Liver (tissue), 8 donors: ENCODE measurements at regions not wholly inside any gene's neighbourhood (a gene's known extent, or its start where the extent isn't known, plus 50 kb on each side); places are given as distances from the start of the nearest gene placed in this dataset.

Source experiments
- DNase-seq: peaks from one replicate; pipeline ENCODE4 v3.0.0-alpha.2; 2017; ENCODE audit warnings: low spot score
- H3K27ac ChIP-seq, 2 donors: one replicate each; pipeline ENCODE4 v1.7.0; 2013; ENCODE audit warnings: inconsistent platforms in 2 of 2, low read length in 2 of 2, control low read depth in 1 of 2, low read depth in 1 of 2, mild to moderate bottlenecking in 1 of 2
- H3K27me3 ChIP-seq, 4 donors: one replicate each; pipeline versions ENCODE4 v1.6.1 to v1.7.0; 2013; ENCODE audit warnings: low read length in 3 of 4, inconsistent platforms in 1 of 4, mild to moderate bottlenecking in 1 of 4, moderate library complexity in 1 of 4; ENCODE audit not compliant: control insufficient read depth in 4 of 4, insufficient read depth in 4 of 4
- H3K36me3 ChIP-seq, 4 donors: one replicate each; pipeline versions ENCODE4 v1.6.1 to v1.7.0; 2013; ENCODE audit warnings: low read length in 3 of 4, mild to moderate bottlenecking in 3 of 4, low read depth in 1 of 4, moderate library complexity in 1 of 4; ENCODE audit not compliant: control insufficient read depth in 4 of 4, insufficient read depth in 3 of 4
- H3K4me1 ChIP-seq, 4 donors: one replicate each; pipeline versions ENCODE4 v1.6.1 to v1.7.0; 2013; ENCODE audit warnings: low read length in 3 of 4, mild to moderate bottlenecking in 3 of 4, moderate library complexity in 1 of 4; ENCODE audit not compliant: control insufficient read depth in 4 of 4, insufficient read depth in 4 of 4
- H3K4me3 ChIP-seq, 3 donors: one replicate each; pipeline versions ENCODE4 v1.6.1 to v1.7.0; 2013; ENCODE audit warnings: low read length in 3 of 3, control low read depth in 1 of 3, low read depth in 1 of 3, mild to moderate bottlenecking in 1 of 3
- H3K9ac ChIP-seq, 2 donors: one replicate each; pipeline ENCODE4 v1.7.0; 2013; ENCODE audit warnings: low read length in 2 of 2, mild to moderate bottlenecking in 2 of 2, moderate library complexity in 2 of 2, control low read depth in 1 of 2, low read depth in 1 of 2
- H3K9me3 ChIP-seq, 4 donors: one replicate each; pipeline versions ENCODE4 v1.6.1 to v1.7.0; 2013; ENCODE audit warnings: low read length in 3 of 4; ENCODE audit not compliant: control insufficient read depth in 4 of 4
- EGR1 ChIP-seq, 2 donors: IDR thresholded peaks; 2 replicates each; pipeline ENCODE4 v1.6.1; 2016 to 2018; ENCODE audit warnings: antibody characterized with exemption in 2 of 2, low read depth in 2 of 2
- FOXA2 ChIP-seq: IDR thresholded peaks from 2 replicates; pipeline ENCODE4 v1.6.1; 2016; ENCODE audit warnings: antibody characterized with exemption
- HNF4G ChIP-seq: IDR thresholded peaks from 2 replicates; pipeline ENCODE4 v1.6.1; 2016; ENCODE audit warnings: antibody characterized with exemption
- JUND ChIP-seq, 2 donors: IDR thresholded peaks; 2 replicates each; pipeline ENCODE4 v1.6.1; 2016; ENCODE audit warnings: antibody characterized with exemption in 2 of 2
- NR2F2 ChIP-seq: IDR thresholded peaks from 2 replicates; pipeline ENCODE4 v1.6.1; 2016; ENCODE audit warnings: antibody characterized with exemption
- RAD21 ChIP-seq, 2 donors: IDR thresholded peaks; 2 replicates each; pipeline ENCODE4 v1.6.1; 2016; ENCODE audit warnings: antibody characterized with exemption in 2 of 2, mild to moderate bottlenecking in 2 of 2
- REST ChIP-seq: IDR thresholded peaks from 2 replicates; pipeline ENCODE4 v1.6.1; 2016; ENCODE audit warnings: antibody characterized with exemption, mild to moderate bottlenecking
- RXRA ChIP-seq, 2 donors: IDR thresholded peaks; 2 replicates each; pipeline ENCODE4 v1.6.1; 2017 to 2018; ENCODE audit warnings: antibody characterized with exemption in 2 of 2, mild to moderate bottlenecking in 1 of 2
- SP1 ChIP-seq: IDR thresholded peaks from 2 replicates; pipeline ENCODE4 v1.6.1; 2018; ENCODE audit warnings: antibody characterized with exemption, mild to moderate bottlenecking
- TAF1 ChIP-seq: conservative IDR thresholded peaks from 2 replicates; pipeline ENCODE4 v1.6.1; 2016; ENCODE audit warnings: antibody characterized with exemption, mild to moderate bottlenecking
- YY1 ChIP-seq: IDR thresholded peaks from 2 replicates; pipeline ENCODE4 v1.6.1; 2016; ENCODE audit warnings: antibody characterized with exemption, mild to moderate bottlenecking
- WGBS: extraction: QIAGEN DNeasy Blood & Tissue Kit; methylation state at CpG from one replicate; pipeline ENCODE4 v1.1.7; 2013; 5-methylcytosine and 5-hydroxymethylcytosine counted together
- TF ChIP-seq, protein P1 (sequence below): IDR thresholded peaks from 2 replicates; pipeline ENCODE4 v1.6.1; 2016; ENCODE audit warnings: antibody characterized with exemption
- TF ChIP-seq, protein P2 (sequence below): fragments of 150-350 bp; IDR thresholded peaks from 2 replicates; pipeline ENCODE4 v1.5.1; 2017; ENCODE audit warnings: improper control_type of control experiment, low read depth, low read length; ENCODE audit not compliant: missing input control
- TF ChIP-seq, protein P3 (sequence below): IDR thresholded peaks from 2 replicates; pipeline ENCODE4 v1.6.1; 2016; ENCODE audit warnings: antibody characterized with exemption
- donor health status: healthy.
- donor health status: healthy.
- donor health status: healthy.
- donor health status: healthy.
- donor health status: healthy.

DNA sequence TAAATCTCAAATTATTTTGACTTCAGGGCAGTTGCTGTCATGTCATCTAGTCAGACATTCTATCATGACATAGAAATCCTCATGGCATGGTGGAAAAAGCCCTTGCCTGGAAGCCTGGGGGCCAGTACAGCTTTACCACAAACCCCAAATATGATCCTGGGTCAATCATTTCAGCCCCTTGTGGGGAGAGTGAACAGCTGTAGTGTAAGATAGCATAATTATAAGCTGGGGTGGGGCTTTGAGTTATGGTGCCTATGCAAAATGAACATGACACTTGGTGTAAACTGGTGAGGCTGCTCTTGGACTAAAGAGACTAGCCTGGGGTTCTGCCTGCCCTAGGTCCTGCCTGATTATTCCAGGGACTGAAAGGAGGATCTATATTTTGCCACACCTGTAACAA lies 207.7 kb upstream of the DDHD1 start:
- DNase-seq: no peak
- no peak for TF ChIP-seq TAF1
- no peak for TF ChIP-seq NR2F2
- no peak for TF ChIP-seq RAD21 (IDR thresholded peaks at IDR 0.05)
- TF ChIP-seq, protein P1, sequence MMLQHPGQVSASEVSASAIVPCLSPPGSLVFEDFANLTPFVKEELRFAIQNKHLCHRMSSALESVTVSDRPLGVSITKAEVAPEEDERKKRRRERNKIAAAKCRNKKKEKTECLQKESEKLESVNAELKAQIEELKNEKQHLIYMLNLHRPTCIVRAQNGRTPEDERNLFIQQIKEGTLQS: no peak
- TF ChIP-seq YY1: no peak
- TF ChIP-seq EGR1 (IDR thresholded peaks at IDR 0.05; ENCODE audit: low read depth in 2 of 2): no peak
- TF ChIP-seq REST: no peak
- no peak for TF ChIP-seq RXRA (IDR thresholded peaks at IDR 0.05)
- no peak for TF ChIP-seq SP1
- TF ChIP-seq JUND (IDR thresholded peaks at IDR 0.05): no peak
- no peak for TF ChIP-seq HNF4G

GRCh38 chr14:53358166-53358565 lies 205.0 kb upstream of the DDHD1 start:
- Histone ChIP-seq H3K9me3 (no peaks in the 10 kb centered on the region), H3K9ac (no peak overlapping the region), H3K4me1 (no peaks in the 10 kb centered on the region), H3K4me3 (no peak overlapping the region), H3K27me3 (no peaks in the 10 kb centered on the region), H3K27ac (no peak overlapping the region), H3K36me3 (no peaks in the 10 kb centered on the region)
- DNase-seq: no peak
- TF ChIP-seq RXRA (IDR thresholded peaks at IDR 0.05): no peak

More for the DNA sequence above, 207.7 kb upstream of the DDHD1 start:
- Histone ChIP-seq H3K27me3 (no peaks in the 10 kb centered on the region), H3K27ac (no peak overlapping the region), H3K4me3 (no peak overlapping the region), H3K4me1 (no peaks in the 10 kb centered on the region), H3K9ac (no peak overlapping the region), H3K9me3 (no peaks in the 10 kb centered on the region), H3K36me3 (no peaks in the 10 kb centered on the region)

DNA sequence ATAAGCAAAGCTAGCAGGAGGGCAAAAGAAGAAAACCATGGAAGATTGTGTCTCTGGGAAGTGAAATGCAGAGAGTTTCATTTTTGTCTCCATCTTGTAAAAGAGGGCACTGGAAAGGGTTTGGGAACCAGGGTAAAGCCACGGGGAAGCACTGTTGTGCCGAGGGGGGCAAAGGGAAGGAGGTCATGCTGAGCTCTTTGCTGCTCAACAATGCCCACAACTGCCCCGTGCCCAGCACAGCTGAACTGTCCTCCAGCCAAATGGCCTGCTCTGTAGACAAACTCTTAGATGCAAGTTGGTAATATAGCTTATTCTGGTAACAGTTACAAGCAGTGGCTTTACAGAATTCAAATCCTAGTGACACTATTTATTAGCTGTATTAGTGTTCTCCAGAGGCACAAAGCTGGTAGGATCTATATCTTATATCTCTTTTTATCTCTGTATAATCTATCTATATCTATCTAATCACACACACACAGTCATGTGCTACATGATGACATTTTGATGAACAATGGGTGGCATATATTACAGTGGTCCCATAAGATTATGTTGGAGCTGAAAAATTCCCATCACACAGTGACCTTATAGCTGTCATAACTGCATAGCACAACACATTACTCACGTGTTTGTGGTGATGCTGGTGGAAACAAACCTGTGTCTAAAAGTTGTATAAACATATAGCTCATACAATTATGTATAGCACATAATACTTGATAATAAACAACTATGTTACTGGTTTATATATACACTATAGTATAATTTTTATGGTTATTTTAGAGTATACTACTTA lies 203.4 kb upstream of the DDHD1 start:
- no peak overlapping the region for H3K9ac ChIP-seq
- no peaks in the 10 kb centered on the region for H3K9me3 ChIP-seq
- no peak overlapping the region for H3K27ac ChIP-seq
- no peaks in the 10 kb centered on the region for H3K27me3 ChIP-seq
- DNase-seq: no peak
- no peak overlapping the region for H3K4me3 ChIP-seq
- 72% methylated on average over 4 of the region's 4 CpGs for WGBS
- H3K4me1 ChIP-seq: no peaks in the 10 kb centered on the region
- no peaks in the 10 kb centered on the region for H3K36me3 ChIP-seq
- no peak for TF ChIP-seq HNF4G
- no peak for TF ChIP-seq FOXA2
- TF ChIP-seq, protein P2, sequence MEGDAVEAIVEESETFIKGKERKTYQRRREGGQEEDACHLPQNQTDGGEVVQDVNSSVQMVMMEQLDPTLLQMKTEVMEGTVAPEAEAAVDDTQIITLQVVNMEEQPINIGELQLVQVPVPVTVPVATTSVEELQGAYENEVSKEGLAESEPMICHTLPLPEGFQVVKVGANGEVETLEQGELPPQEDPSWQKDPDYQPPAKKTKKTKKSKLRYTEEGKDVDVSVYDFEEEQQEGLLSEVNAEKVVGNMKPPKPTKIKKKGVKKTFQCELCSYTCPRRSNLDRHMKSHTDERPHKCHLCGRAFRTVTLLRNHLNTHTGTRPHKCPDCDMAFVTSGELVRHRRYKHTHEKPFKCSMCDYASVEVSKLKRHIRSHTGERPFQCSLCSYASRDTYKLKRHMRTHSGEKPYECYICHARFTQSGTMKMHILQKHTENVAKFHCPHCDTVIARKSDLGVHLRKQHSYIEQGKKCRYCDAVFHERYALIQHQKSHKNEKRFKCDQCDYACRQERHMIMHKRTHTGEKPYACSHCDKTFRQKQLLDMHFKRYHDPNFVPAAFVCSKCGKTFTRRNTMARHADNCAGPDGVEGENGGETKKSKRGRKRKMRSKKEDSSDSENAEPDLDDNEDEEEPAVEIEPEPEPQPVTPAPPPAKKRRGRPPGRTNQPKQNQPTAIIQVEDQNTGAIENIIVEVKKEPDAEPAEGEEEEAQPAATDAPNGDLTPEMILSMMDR: no peak
- TF ChIP-seq, protein P3, sequence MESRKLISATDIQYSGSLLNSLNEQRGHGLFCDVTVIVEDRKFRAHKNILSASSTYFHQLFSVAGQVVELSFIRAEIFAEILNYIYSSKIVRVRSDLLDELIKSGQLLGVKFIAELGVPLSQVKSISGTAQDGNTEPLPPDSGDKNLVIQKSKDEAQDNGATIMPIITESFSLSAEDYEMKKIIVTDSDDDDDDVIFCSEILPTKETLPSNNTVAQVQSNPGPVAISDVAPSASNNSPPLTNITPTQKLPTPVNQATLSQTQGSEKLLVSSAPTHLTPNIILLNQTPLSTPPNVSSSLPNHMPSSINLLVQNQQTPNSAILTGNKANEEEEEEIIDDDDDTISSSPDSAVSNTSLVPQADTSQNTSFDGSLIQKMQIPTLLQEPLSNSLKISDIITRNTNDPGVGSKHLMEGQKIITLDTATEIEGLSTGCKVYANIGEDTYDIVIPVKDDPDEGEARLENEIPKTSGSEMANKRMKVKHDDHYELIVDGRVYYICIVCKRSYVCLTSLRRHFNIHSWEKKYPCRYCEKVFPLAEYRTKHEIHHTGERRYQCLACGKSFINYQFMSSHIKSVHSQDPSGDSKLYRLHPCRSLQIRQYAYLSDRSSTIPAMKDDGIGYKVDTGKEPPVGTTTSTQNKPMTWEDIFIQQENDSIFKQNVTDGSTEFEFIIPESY: no peak
- no peak for TF ChIP-seq JUND (IDR thresholded peaks at IDR 0.05)
- no peak for TF ChIP-seq REST
- TF ChIP-seq EGR1 (IDR thresholded peaks at IDR 0.05; ENCODE audit: low read depth in 2 of 2): no peak
- TF ChIP-seq TAF1: no peak
- TF ChIP-seq SP1: no peak
- TF ChIP-seq YY1: no peak
- TF ChIP-seq, protein P1: no peak
